BE2C (cell line): ENCODE measurements at regions not wholly inside any gene's neighbourhood (a gene's known extent, or its start where the extent isn't known, plus 50 kb on each side); places are given as distances from the start of the nearest gene placed in this dataset.

ENCODE experiments used
- DNase-seq: peaks from one replicate; pipeline ENCODE4 v3.0.0-alpha.2; 2020
- H3K27me3 ChIP-seq: fragments of 250-450 bp; sonication (Bioruptor Pico); 2 replicates; pipeline ENCODE4 v1.5.1; 2020; ENCODE audit warnings: mild to moderate bottlenecking
- H3K36me3 ChIP-seq: fragments of 250-450 bp; sonication (Bioruptor Pico); 2 replicates; pipeline ENCODE4 v1.5.1; 2020; ENCODE audit warnings: mild to moderate bottlenecking
- H3K4me1 ChIP-seq: fragments of 250-450 bp; sonication (Bioruptor Pico); 2 replicates; pipeline ENCODE4 v1.5.1; 2020
- H3K4me3 ChIP-seq: 2 replicates; pipeline ENCODE4 v1.5.1; 2011; ENCODE audit warnings: low read depth, low read length
- H3K9me3 ChIP-seq: fragments of 250-450 bp; sonication (Bioruptor Pico); 2 replicates; pipeline ENCODE4 v1.5.1; 2020
- TF ChIP-seq, protein P1 (sequence below): IDR thresholded peaks from 2 replicates; pipeline ENCODE4 v1.5.1; 2012; ENCODE audit warnings: mild to moderate bottlenecking, low read depth, low read length

DNA sequence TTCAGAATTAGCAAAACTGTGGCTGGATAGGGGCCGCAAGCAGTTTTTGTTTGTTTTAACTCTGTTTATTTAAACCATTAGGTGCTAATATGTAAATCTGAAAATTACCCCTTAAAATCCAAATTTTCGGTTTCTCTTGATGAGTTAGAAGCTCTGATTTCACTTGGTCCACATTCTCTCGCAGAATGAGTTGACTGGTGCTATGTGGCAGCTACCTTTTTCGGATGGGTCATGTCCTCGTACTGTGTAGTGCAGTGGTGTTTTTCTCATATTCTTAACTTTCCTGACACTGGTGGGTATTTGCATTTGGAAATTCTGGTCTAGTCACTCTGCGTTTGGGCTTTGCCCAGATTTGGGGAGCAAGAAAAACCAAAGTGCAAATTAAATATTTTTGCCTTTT is 87.1 kb downstream of the DIPK2A start:
- Histone ChIP-seq H3K4me3 (no peak overlapping the region), H3K36me3 (no peaks in the 10 kb centered on the region), H3K9me3 (no peaks in the 10 kb centered on the region), H3K4me1 (no peaks in the 10 kb centered on the region), H3K27me3 (no peaks in the 10 kb centered on the region)
- no peak for DNase-seq
- TF ChIP-seq, protein P1, sequence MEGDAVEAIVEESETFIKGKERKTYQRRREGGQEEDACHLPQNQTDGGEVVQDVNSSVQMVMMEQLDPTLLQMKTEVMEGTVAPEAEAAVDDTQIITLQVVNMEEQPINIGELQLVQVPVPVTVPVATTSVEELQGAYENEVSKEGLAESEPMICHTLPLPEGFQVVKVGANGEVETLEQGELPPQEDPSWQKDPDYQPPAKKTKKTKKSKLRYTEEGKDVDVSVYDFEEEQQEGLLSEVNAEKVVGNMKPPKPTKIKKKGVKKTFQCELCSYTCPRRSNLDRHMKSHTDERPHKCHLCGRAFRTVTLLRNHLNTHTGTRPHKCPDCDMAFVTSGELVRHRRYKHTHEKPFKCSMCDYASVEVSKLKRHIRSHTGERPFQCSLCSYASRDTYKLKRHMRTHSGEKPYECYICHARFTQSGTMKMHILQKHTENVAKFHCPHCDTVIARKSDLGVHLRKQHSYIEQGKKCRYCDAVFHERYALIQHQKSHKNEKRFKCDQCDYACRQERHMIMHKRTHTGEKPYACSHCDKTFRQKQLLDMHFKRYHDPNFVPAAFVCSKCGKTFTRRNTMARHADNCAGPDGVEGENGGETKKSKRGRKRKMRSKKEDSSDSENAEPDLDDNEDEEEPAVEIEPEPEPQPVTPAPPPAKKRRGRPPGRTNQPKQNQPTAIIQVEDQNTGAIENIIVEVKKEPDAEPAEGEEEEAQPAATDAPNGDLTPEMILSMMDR, result no peak

DNA sequence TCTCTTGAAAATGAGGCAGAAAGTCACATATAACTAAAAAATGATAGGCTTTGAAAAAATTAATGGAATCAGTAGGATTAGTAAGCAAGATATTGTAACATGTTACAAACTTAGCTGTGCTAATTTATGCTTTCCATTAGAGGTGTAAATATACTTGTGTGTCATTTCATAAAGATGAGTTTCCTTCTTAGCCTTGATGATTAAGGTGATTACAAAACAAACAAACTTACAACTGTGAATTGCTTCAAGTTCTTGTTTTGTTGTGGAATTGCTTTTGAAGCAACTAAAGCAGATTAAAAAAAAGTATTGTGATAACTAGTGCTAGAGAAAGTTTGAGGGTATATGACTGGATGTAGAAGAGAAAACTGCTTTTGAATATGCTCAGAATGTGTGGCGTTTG is 87.9 kb downstream of the DIPK2A start:
- TF ChIP-seq, protein P1, result no peak
- no peaks in the 10 kb centered on the region for H3K27me3 ChIP-seq
- no peaks in the 10 kb centered on the region for H3K9me3 ChIP-seq
- H3K4me3 ChIP-seq, result no peak overlapping the region
- no peak for DNase-seq
- H3K4me1 ChIP-seq, result no peaks in the 10 kb centered on the region
- no peaks in the 10 kb centered on the region for H3K36me3 ChIP-seq

DNA sequence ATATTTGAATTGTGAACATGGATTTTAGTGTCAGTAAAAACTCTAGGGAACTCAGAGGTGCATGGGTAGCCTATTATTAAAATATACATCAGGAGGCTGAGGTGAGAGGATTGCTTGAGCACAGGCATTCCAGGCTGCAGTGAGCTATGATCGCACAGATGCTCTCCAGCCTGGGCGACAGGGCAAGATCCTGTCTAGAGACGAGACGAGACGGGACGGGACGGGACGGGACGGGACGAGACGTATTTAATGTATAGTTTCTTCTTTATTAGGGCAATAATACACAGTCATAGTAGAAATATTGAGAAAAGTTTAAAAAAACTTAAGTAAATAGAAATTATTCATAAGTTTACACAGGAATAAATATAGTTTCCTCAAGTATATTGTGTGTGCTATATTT is 89.3 kb downstream of the DIPK2A start:
- no peaks in the 10 kb centered on the region for H3K9me3 ChIP-seq
- TF ChIP-seq, protein P1, result no peak
- no peaks in the 10 kb centered on the region for H3K27me3 ChIP-seq
- no peak overlapping the region for H3K4me3 ChIP-seq
- H3K4me1 ChIP-seq, result no peaks in the 10 kb centered on the region
- no peaks in the 10 kb centered on the region for H3K36me3 ChIP-seq
- no peak for DNase-seq

DNA sequence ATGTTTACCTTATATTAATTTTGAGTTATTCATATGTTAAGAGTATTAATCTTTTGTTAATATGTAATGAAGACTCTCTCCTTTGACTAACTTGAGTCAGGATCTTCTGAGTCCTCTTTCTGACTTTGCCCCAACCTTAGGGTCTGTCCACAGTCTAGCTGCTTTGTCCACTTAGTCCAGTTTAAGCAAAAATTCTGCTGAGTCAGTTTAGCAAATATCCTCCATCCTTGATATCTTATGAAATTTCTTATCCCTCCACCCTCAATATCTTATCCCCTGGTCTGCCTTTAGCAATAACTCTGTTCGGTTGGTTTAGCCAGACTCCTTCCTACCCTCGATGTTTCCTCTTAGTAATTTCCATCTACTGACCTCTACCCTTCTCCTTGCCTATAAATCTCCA is 91.7 kb downstream of the DIPK2A start:
- Histone ChIP-seq H3K4me3 (no peak overlapping the region), H3K9me3 (no peaks in the 10 kb centered on the region), H3K36me3 (no peaks in the 10 kb centered on the region), H3K27me3 (no peaks in the 10 kb centered on the region), H3K4me1 (no peaks in the 10 kb centered on the region)
- TF ChIP-seq, protein P1, result no peak
- DNase-seq, result no peak

DNA sequence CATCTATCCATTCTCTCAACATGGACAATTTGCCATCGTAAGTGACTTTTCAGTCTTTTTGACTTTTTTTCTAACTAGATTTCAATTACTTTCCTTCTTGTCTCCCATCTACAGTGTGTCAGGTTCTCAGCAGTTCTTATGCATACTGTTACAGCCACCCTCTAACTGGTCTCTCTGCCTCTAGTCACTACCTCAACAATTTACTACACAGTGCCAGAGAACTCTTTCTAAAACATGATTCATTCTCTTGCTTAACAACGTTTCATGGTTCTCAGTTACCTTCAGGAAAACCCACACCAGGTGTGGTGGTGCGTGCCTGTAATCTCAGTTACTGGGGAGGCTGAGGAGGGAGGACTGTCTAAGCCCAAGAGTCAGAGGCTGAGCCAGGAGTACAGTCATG is 95.4 kb downstream of the DIPK2A start:
- no peak overlapping the region for H3K4me3 ChIP-seq
- no peaks in the 10 kb centered on the region for H3K27me3 ChIP-seq
- TF ChIP-seq, protein P1, result no peak
- no peaks in the 10 kb centered on the region for H3K36me3 ChIP-seq
- H3K9me3 ChIP-seq, result no peaks in the 10 kb centered on the region
- no peak for DNase-seq
- H3K4me1 ChIP-seq, result no peaks in the 10 kb centered on the region

DNA sequence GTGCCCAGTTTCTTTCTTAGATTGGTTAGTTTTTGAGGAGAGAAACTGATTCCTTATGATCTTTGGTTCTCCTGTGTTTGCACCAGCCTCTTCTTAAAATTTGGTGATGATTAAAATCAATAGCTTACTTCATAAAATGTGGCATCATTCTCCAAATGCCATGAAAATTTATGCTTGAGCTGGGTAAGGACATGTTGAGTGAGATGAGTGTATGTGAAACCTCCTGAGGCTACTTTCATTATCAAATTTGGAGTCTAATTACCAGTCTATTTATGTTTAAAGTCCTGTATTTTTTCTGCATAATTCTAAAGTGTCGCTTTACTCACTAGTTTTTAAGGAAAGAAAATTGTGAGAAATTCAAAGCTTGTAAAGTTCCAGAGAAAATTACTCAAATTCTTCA is 102.1 kb downstream of the DIPK2A start:
- H3K27me3 ChIP-seq, result no peaks in the 10 kb centered on the region
- no peak for DNase-seq
- TF ChIP-seq, protein P1, result no peak
- no peak overlapping the region for H3K4me3 ChIP-seq
- no peaks in the 10 kb centered on the region for H3K4me1 ChIP-seq
- H3K36me3 ChIP-seq, result no peaks in the 10 kb centered on the region
- no peaks in the 10 kb centered on the region for H3K9me3 ChIP-seq
